NT2/D1 (cell line): ENCODE measurements at regions not wholly inside any gene's neighbourhood (a gene's known extent, or its start where the extent isn't known, plus 50 kb on each side); places are given as distances from the start of the nearest gene placed in this dataset.
A peak's percentile ranks its signal among the peaks of the same experiment; 100 is the strongest.
"Not testable (repeated sequence)": the region's sequence is repeated elsewhere in the genome, so short reads cannot be mapped to it uniquely, and the experiment has no call there.

Experiments used
- DNase-seq: peaks from one replicate; pipeline ENCODE4 v3.0.0-alpha.2; 2011; ENCODE audit warnings: low read depth, low spot score
- H3K27me3 ChIP-seq: 2 replicates; pipeline ENCODE4 v1.6.0; 2011; ENCODE audit warnings: mild to moderate bottlenecking; ENCODE audit not compliant: insufficient read length, insufficient read depth
- H3K36me3 ChIP-seq: 2 replicates; pipeline ENCODE4 v1.6.1; 2011; ENCODE audit warnings: mild to moderate bottlenecking, low read length, mixed read lengths; ENCODE audit not compliant: insufficient read depth, insufficient read length
- H3K4me1 ChIP-seq: 2 replicates; pipeline ENCODE4 v1.5.1; 2011; ENCODE audit not compliant: insufficient read depth, insufficient read length
- H3K4me3 ChIP-seq: 2 replicates; pipeline ENCODE4 v1.5.1; 2011; ENCODE audit warnings: low read depth; ENCODE audit not compliant: insufficient read length
- H3K9ac ChIP-seq: 2 replicates; pipeline ENCODE4 v1.6.0; 2011; ENCODE audit warnings: low read depth; ENCODE audit not compliant: insufficient read length
- H3K9me3 ChIP-seq: 2 replicates; pipeline ENCODE4 v1.5.1; 2011; ENCODE audit warnings: mild to moderate bottlenecking, low read length; ENCODE audit not compliant: insufficient read depth
- SUZ12 ChIP-seq: IDR thresholded peaks from 2 replicates; pipeline ENCODE4 v1.6.1; 2011; ENCODE audit not compliant: insufficient read length, insufficient read depth; ENCODE audit errors: extremely low read depth
- YY1 ChIP-seq: IDR thresholded peaks from 2 replicates; pipeline ENCODE4 v1.6.1; 2011; ENCODE audit not compliant: insufficient read length, insufficient read depth
- ZNF274 ChIP-seq: IDR thresholded peaks from 2 replicates; pipeline ENCODE4 v1.6.1; 2011; ENCODE audit warnings: mild to moderate bottlenecking, low read depth, low read length

DNA sequence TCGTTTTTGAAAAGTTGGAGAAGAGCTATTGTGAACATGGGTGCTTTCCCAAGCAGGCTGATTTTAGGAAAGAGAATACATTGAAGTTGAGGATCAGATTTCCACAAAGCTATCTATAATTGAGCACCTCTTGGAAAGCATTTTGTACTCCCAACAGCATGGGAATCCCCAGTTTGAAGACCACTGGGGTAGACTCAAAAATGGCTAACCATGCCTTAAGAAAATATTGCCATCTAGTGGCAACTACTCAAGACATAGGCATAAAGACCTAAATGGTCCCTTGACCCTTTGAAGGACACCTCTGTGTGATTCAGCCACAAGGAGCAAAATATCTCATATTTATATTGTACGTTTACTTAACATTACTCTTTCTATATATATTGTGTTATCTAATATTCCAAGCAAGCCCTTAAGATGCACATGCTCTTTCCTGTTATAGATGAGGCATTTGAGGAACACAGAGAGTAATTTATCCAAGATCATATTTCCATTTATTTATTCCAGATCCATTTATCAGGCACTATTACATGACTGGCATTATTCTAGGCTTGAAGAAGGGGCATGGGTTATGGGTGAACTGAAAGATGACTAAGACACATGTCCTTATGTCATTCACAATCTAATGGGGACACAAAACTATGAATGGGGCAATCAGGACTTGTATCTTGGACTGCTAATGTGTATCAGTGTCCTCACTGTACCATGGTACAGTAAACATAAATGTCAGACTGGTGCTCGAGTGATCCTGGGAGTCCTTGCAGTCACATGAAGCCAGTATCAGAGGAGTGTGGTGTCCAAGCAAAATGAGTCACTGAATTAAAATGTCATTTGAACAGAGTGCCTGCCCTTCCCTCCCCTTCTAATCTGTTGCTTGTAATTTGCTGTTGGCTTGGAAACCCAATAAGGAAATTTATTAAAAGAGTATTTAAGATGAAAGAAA is 121.0 kb upstream of the XPO1 start:
- peak; percentile 42 for DNase-seq
- no peak overlapping the region for H3K9ac ChIP-seq
- no peaks in the 10 kb centered on the region for H3K9me3 ChIP-seq
- TF ChIP-seq SUZ12 (no peak), ZNF274 (no peak), YY1 (no peak)
- H3K27me3 ChIP-seq = no peaks in the 10 kb centered on the region
- H3K4me1 ChIP-seq = no peaks in the 10 kb centered on the region
- no peak overlapping the region for H3K4me3 ChIP-seq
- no peaks in the 10 kb centered on the region for H3K36me3 ChIP-seq

DNA sequence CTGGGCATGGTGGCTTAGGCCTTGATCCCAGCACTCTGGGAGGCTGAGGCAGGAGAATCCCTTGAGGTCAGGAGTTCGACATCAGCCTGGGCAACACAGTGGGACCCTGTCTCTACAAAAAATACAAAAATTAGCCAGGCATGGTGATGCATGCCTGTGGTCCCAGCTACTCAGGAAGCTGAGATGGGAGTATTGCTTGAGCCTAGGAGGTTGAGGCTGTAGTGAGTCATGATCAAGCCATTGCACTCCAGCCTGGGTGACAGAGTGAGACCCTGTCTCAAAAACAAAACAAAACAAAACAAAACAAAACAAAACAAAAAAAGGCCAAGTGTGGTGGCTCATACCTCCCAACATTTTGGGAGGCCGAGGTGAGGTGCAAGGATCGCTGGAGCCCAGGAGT is 111.8 kb upstream of the XPO1 start:
- DNase-seq, H3K9ac ChIP-seq, H3K4me1 ChIP-seq, H3K4me3 ChIP-seq, H3K27me3 ChIP-seq, H3K36me3 ChIP-seq: not testable (repeated sequence)
- peaks cover 34% of the 10 kb centered on the region; the same call in 1 of the 2 replicates for H3K9me3 ChIP-seq

DNA sequence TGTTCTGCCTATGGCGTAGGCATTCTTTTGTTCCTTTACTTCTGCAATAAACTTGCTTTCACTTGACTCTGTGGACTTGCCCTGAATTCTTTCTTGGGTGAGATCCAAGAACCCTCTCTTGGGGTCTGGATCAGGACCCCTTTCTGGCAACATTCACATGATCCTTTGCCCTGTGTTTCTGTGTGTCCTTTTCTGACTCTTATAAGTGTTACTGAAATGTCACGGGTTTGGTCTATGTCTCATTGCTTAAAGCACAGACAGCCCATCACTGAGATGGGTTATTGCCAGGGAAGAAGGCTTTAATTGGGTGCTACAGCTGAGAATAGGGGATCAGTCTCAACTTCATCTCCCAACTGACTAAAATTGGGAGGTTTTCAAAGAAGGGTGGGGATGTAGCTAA is 110.9 kb upstream of the XPO1 start:
- Histone ChIP-seq H3K4me3 (no peak overlapping the region), H3K27me3 (no peaks in the 10 kb centered on the region), H3K9ac (no peak overlapping the region), H3K4me1 (no peaks in the 10 kb centered on the region), H3K9me3 (peaks cover 34% of the 10 kb centered on the region; the same call in 1 of the 2 replicates), H3K36me3 (no peaks in the 10 kb centered on the region)
- TF ChIP-seq SUZ12 (no peak), ZNF274 (no peak), YY1 (no peak)
- DNase-seq = no peak

- no peaks in the 10 kb centered on the region for H3K4me1 ChIP-seq
- no peak for DNase-seq
- H3K9ac ChIP-seq = no peak overlapping the region
- H3K36me3 ChIP-seq = no peaks in the 10 kb centered on the region
- TF ChIP-seq SUZ12 (no peak), ZNF274 (no peak)
- no peak overlapping the region for H3K4me3 ChIP-seq
- H3K9me3 ChIP-seq = peaks cover 34% of the 10 kb centered on the region; the same call in 1 of the 2 replicates
- H3K27me3 ChIP-seq = no peaks in the 10 kb centered on the region
Observed at GRCh38 chr2:61647044-61647443, 108.9 kb upstream of the XPO1 start.

DNA sequence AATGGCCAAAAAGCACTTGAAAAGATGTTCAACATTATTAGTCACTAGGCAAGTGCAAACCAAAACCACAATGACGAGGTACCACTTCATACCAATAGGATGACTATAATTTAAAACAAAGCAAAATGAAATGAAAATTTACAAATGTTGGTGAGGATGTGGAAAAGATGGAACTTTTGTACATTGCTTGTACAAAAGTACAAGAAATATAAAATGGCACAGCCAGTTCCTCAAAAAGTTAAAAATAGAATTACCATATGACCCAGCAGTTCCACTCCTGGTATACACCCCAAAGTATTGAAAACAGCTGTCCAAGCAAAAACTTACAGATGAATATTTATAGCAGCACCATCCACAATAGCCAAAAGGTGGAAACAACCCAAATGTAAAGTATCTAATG is 107.8 kb upstream of the XPO1 start:
- Histone ChIP-seq H3K36me3 (no peaks in the 10 kb centered on the region), H3K9me3 (peaks cover 34% of the 10 kb centered on the region; the same call in 1 of the 2 replicates), H3K9ac (no peak overlapping the region), H3K27me3 (no peaks in the 10 kb centered on the region), H3K4me3 (no peak overlapping the region), H3K4me1 (no peaks in the 10 kb centered on the region)
- no peak for TF ChIP-seq ZNF274
- no peak for TF ChIP-seq YY1
- no peak for TF ChIP-seq SUZ12
- no peak for DNase-seq

DNA sequence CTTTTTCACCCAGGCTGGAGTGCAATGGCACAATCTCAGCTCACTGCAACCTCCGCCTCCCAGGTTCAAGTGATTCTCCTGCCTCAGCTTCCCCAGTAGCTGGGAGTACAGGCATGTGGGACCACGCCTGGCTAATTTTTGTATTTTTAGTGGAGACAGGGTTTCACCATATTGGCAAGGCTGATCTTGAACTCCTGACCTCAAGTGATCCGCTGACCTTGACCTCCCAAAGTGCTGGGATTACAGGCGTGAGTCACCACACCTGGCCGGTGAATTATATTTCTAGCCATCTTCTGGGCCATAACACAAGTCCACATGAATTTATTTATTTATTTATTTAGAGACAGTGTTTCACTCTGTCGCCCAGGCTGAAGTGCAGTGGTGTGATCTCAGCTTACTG is 105.0 kb upstream of the XPO1 start:
- H3K27me3 ChIP-seq, DNase-seq, H3K36me3 ChIP-seq, H3K4me3 ChIP-seq, H3K9ac ChIP-seq, H3K4me1 ChIP-seq: not testable (repeated sequence)
- peaks cover 21% of the 10 kb centered on the region; the same call in 1 of the 2 replicates for H3K9me3 ChIP-seq

DNA sequence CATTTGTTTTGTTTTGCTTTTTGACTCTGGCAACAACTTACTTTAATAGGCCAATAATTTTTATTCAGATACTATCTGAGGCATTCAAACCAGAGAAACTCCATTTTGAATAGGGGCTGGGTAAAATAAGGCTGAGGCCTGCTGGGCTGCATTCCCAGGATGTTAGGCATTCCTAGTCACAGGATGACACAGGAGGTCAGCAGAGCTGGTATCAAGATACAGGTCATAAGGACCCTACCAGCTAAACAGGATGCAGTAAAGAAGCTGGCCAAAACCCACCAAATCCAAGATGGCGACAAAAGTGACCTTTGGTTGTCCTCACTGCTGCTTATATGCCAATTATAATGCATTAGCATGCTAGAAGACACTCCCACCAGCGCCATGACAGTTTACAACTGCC is 102.2 kb upstream of the XPO1 start:
- no peak overlapping the region for H3K4me3 ChIP-seq
- no peak for DNase-seq
- H3K9ac ChIP-seq = no peak overlapping the region
- TF ChIP-seq SUZ12 = no peak
- TF ChIP-seq ZNF274 = no peak
- no peak for TF ChIP-seq YY1
- no peaks in the 10 kb centered on the region for H3K27me3 ChIP-seq
- no peaks in the 10 kb centered on the region for H3K36me3 ChIP-seq
- H3K4me1 ChIP-seq = peaks cover 2% of the 10 kb centered on the region
- H3K9me3 ChIP-seq = no peaks in the 10 kb centered on the region
